MM.1S (cell line): ENCODE measurements at regions not wholly inside any gene's neighbourhood (a gene's known extent, or its start where the extent isn't known, plus 50 kb on each side); places are given as distances from the start of the nearest gene placed in this dataset.

Experiments used
- DNase-seq: peaks from one replicate; pipeline ENCODE4 v3.0.0-alpha.2; 2015
- H2AFZ ChIP-seq: fragments of 300-600 bp; sonication (generic); 2 replicates; pipeline ENCODE4 v1.6.0; 2016; ENCODE audit warnings: antibody characterized with exemption, low read length
- H3F3A ChIP-seq: fragments of 300-600 bp; sonication (generic); 2 replicates; pipeline ENCODE4 v1.6.1; 2016; ENCODE audit warnings: mild to moderate bottlenecking, antibody characterized with exemption, low read length, moderate library complexity, mixed read lengths; ENCODE audit not compliant: insufficient read depth
- H3K27ac ChIP-seq: fragments of 300-600 bp; sonication (generic); 2 replicates; pipeline ENCODE4 v1.5.1; 2016; ENCODE audit warnings: mild to moderate bottlenecking, low read length
- H3K27me3 ChIP-seq: fragments of 300-600 bp; sonication (generic); replicated peaks from 2 replicates; pipeline ENCODE4 v1.6.0; 2016; ENCODE audit warnings: low read length; ENCODE audit not compliant: insufficient read depth
- H3K36me3 ChIP-seq: fragments of 300-600 bp; sonication (generic); replicated peaks from 2 replicates; pipeline ENCODE4 v1.6.1; 2016; ENCODE audit warnings: mild to moderate bottlenecking, low read length, mixed read lengths; ENCODE audit not compliant: insufficient read depth
- H3K4me1 ChIP-seq: fragments of 300-600 bp; sonication (generic); 2 replicates; pipeline ENCODE4 v1.6.1; 2016; ENCODE audit warnings: low read length, mixed read lengths
- H3K4me2 ChIP-seq: fragments of 300-600 bp; sonication (generic); 2 replicates; pipeline ENCODE4 v1.6.0; 2016; ENCODE audit warnings: low read depth, low read length
- H3K4me3 ChIP-seq: fragments of 300-600 bp; sonication (generic); 2 replicates; pipeline ENCODE4 v1.5.1; 2016; ENCODE audit warnings: low read length, mixed read lengths
- H3K79me2 ChIP-seq: fragments of 300-600 bp; sonication (generic); 2 replicates; pipeline ENCODE4 v1.6.1; 2016; ENCODE audit warnings: mixed run types, low read length, mixed read lengths
- H3K9ac ChIP-seq: fragments of 300-600 bp; sonication (generic); 2 replicates; pipeline ENCODE4 v1.6.1; 2016; ENCODE audit warnings: low read length, mixed read lengths
- H3K9me2 ChIP-seq: fragments of 300-600 bp; sonication (generic); replicated peaks from 2 replicates; pipeline ENCODE4 v1.6.1; 2016; ENCODE audit warnings: mild to moderate bottlenecking, low read length, mixed read lengths; ENCODE audit not compliant: insufficient read depth
- H3K9me3 ChIP-seq: fragments of 300-600 bp; sonication (generic); replicated peaks from 2 replicates; pipeline ENCODE4 v1.6.1; 2016; ENCODE audit warnings: mild to moderate bottlenecking, low read length, mixed read lengths; ENCODE audit not compliant: insufficient read depth
- H4K20me1 ChIP-seq: fragments of 300-600 bp; sonication (generic); 2 replicates; pipeline ENCODE4 v1.6.1; 2016; ENCODE audit warnings: mild to moderate bottlenecking, low read length, moderate library complexity, mixed read lengths; ENCODE audit not compliant: insufficient read depth
- CTCF ChIP-seq: fragments of 300-600 bp; sonication (generic); IDR thresholded peaks from 2 replicates; pipeline ENCODE4 v1.5.1; 2016; ENCODE audit warnings: antibody characterized with exemption, low read length, mixed read lengths
- EZH2 ChIP-seq: fragments of 300-600 bp; sonication (generic); optimal IDR thresholded peaks from 2 replicates; pipeline ENCODE3; 2017; ENCODE audit warnings: low read depth, mild to moderate bottlenecking, antibody characterized with exemption, low read length, mixed read lengths
- EZH2phosphoT487 ChIP-seq: fragments of 300-600 bp; sonication (generic); IDR thresholded peaks from 2 replicates; pipeline ENCODE4 v1.6.1; 2018; ENCODE audit warnings: antibody characterized with exemption, low read length

GRCh38 chr10:130333185-130333584 lies 197.0 kb downstream of the GLRX3 start:
- TF ChIP-seq EZH2phosphoT487 (no peak), EZH2 (no peak), CTCF (no peak)
- H3K9ac ChIP-seq, result no peak overlapping the region
- no peak overlapping the region for H3K4me3 ChIP-seq
- H2AFZ ChIP-seq, result no peak overlapping the region
- H4K20me1 ChIP-seq, result no peaks in the 10 kb centered on the region
- H3F3A ChIP-seq, result no peaks in the 10 kb centered on the region
- no peaks in the 10 kb centered on the region for H3K9me2 ChIP-seq
- no peak overlapping the region for H3K27ac ChIP-seq
- H3K4me1 ChIP-seq, result no peaks in the 10 kb centered on the region
- H3K79me2 ChIP-seq, result no peaks in the 10 kb centered on the region
- no peak overlapping the region for H3K4me2 ChIP-seq
- no peaks in the 10 kb centered on the region for H3K27me3 ChIP-seq
- no peak for DNase-seq
- no peaks in the 10 kb centered on the region for H3K36me3 ChIP-seq
- H3K9me3 ChIP-seq, result no peaks in the 10 kb centered on the region

- no peaks in the 10 kb centered on the region for H3K9me3 ChIP-seq
- H3K4me3 ChIP-seq, result no peak overlapping the region
- no peaks in the 10 kb centered on the region for H3K36me3 ChIP-seq
- no peak for DNase-seq
- H3K27ac ChIP-seq, result no peak overlapping the region
- TF ChIP-seq EZH2 (no peak), CTCF (no peak), EZH2phosphoT487 (no peak)
- no peaks in the 10 kb centered on the region for H4K20me1 ChIP-seq
- no peaks in the 10 kb centered on the region for H3K27me3 ChIP-seq
- no peaks in the 10 kb centered on the region for H3K79me2 ChIP-seq
- no peaks in the 10 kb centered on the region for H3K4me1 ChIP-seq
- no peak overlapping the region for H2AFZ ChIP-seq
- H3K9ac ChIP-seq, result no peak overlapping the region
- no peak overlapping the region for H3K4me2 ChIP-seq
- H3K9me2 ChIP-seq, result no peaks in the 10 kb centered on the region
- H3F3A ChIP-seq, result no peaks in the 10 kb centered on the region
Measured at GRCh38 chr10:130335336-130335735, 199.1 kb downstream of the GLRX3 start.

GRCh38 chr10:130336617-130337304 lies 200.6 kb downstream of the GLRX3 start:
- Histone ChIP-seq H4K20me1 (no peaks in the 10 kb centered on the region), H3K36me3 (no peaks in the 10 kb centered on the region), H3K9ac (no peak overlapping the region), H3K27me3 (no peaks in the 10 kb centered on the region), H3K9me2 (no peaks in the 10 kb centered on the region), H3F3A (no peaks in the 10 kb centered on the region), H3K79me2 (no peaks in the 10 kb centered on the region), H3K4me3 (no peak overlapping the region), H3K9me3 (no peaks in the 10 kb centered on the region), H3K4me1 (no peaks in the 10 kb centered on the region), H3K27ac (no peak overlapping the region), H3K4me2 (no peak overlapping the region), H2AFZ (no peak overlapping the region)
- TF ChIP-seq EZH2 (no peak), CTCF (peak; percentile 15; the same call in 1 of the 2 replicates)
- DNase-seq, result no peak
